ENCODE measurements at regions not wholly inside any gene's neighbourhood (a gene's known extent, or its start where the extent isn't known, plus 50 kb on each side); places are given as distances from the start of the nearest gene placed in this dataset.

DNA sequence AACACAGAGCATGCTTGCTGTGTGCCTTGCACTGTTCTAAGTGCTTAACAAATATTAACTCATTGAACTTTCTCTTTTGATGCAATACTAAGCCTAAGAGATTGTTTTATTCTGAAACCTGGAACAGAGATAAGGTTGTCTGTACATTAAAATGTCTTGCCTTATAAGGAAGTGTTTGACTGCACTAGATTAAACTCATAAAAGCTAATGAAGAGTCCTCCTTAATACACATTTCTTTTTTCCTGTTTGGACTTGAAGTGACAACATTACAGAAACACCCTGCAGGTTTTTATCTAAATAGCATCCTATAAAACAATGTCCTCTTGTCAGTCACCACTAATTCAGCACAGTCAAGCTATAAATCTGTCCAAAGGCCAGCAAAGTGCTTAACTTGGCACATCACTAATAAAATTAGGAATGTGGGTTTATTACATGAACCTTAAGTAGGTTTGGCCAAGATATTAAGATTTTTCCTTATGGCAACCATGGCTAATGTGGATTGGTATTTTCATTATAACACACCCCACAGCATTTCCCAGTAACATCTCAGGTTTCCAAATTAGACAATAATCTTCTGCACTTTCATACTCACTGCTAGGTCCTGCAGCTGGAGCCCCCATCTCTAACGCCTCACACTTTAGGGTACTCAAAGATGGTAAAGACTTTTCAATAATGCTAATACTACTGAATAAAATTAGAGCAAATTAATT lies 389.7 kb downstream of the LMO4 start:
- Histone ChIP-seq H3K4me1 (no peaks in the 10 kb centered on the region), H3K9me3 (no peaks in the 10 kb centered on the region), H3K4me3 (no peak overlapping the region), H3K36me3 (ENCODE audit: low read depth, missing control alignments) (no peaks in the 10 kb centered on the region), H3K27ac (no peak overlapping the region), H3K27me3 (no peaks in the 10 kb centered on the region)
- DNase-seq = no peak
- no peak for TF ChIP-seq POLR2A (IDR thresholded peaks at IDR 0.05)
- TF ChIP-seq, protein P1, sequence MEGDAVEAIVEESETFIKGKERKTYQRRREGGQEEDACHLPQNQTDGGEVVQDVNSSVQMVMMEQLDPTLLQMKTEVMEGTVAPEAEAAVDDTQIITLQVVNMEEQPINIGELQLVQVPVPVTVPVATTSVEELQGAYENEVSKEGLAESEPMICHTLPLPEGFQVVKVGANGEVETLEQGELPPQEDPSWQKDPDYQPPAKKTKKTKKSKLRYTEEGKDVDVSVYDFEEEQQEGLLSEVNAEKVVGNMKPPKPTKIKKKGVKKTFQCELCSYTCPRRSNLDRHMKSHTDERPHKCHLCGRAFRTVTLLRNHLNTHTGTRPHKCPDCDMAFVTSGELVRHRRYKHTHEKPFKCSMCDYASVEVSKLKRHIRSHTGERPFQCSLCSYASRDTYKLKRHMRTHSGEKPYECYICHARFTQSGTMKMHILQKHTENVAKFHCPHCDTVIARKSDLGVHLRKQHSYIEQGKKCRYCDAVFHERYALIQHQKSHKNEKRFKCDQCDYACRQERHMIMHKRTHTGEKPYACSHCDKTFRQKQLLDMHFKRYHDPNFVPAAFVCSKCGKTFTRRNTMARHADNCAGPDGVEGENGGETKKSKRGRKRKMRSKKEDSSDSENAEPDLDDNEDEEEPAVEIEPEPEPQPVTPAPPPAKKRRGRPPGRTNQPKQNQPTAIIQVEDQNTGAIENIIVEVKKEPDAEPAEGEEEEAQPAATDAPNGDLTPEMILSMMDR (IDR thresholded peaks at IDR 0.05) = no peak
- 84 to 100% methylated on average over 1 of the region's 1 CpG for WGBS, 2 donors
- intact Hi-C loops (cut with DNase I; ENCODE audit: low total_unique reads) = no loop called here

DNA sequence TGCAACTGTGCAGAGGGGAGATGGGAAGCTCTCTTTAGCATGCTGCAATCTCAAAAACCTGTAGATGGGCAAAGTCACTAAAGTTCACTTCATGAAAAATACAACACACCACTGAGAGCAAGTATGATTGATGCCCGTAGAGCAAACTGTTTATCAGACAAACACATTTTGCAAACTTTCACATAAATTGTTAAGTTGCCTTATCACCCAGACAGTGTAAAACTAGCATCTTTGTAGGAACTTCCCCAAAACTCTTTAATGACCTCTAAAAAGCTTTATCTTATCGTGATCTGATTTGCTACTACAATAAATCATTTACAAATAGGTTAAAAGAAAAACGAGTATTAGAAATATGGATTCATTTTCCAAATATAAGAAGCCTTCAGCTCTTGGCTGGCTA lies 391.0 kb downstream of the LMO4 start:
- 63 to 66% methylated on average over 3 of the region's 3 CpGs for WGBS, 2 donors
- no peaks in the 10 kb centered on the region for H3K36me3 ChIP-seq (ENCODE audit: low read depth, missing control alignments)
- no peaks in the 10 kb centered on the region for H3K4me1 ChIP-seq
- DNase-seq = no peak
- no peaks in the 10 kb centered on the region for H3K9me3 ChIP-seq
- no peaks in the 10 kb centered on the region for H3K27me3 ChIP-seq
- TF ChIP-seq POLR2A (IDR thresholded peaks at IDR 0.05) = no peak
- TF ChIP-seq, protein P1 (IDR thresholded peaks at IDR 0.05) = no peak
- intact Hi-C loops (cut with DNase I; ENCODE audit: low total_unique reads) = no loop called here
- H3K27ac ChIP-seq = no peak overlapping the region
- H3K4me3 ChIP-seq = no peak overlapping the region

GRCh38 chr1:87720561-87720960 lies 391.9 kb downstream of the LMO4 start:
- TF ChIP-seq, protein P1 (IDR thresholded peaks at IDR 0.05) = no peak
- TF ChIP-seq POLR2A (IDR thresholded peaks at IDR 0.05) = no peak
- no peak overlapping the region for H3K27ac ChIP-seq

GRCh38 chr1:87723193-87723592 lies 394.5 kb downstream of the LMO4 start:
- Histone ChIP-seq H3K9me3 (no peaks in the 10 kb centered on the region), H3K36me3 (ENCODE audit: low read depth, missing control alignments) (no peaks in the 10 kb centered on the region), H3K27ac (no peak overlapping the region), H3K4me1 (no peaks in the 10 kb centered on the region), H3K27me3 (no peaks in the 10 kb centered on the region), H3K4me3 (no peak overlapping the region)
- no peak for DNase-seq
- TF ChIP-seq POLR2A (IDR thresholded peaks at IDR 0.05) = no peak
- intact Hi-C loops (cut with DNase I; ENCODE audit: low total_unique reads) = no loop called here

More at GRCh38 chr1:87720561-87720960, 391.9 kb downstream of the LMO4 start:
- Histone ChIP-seq H3K9me3 (no peaks in the 10 kb centered on the region), H3K36me3 (ENCODE audit: low read depth, missing control alignments) (no peaks in the 10 kb centered on the region), H3K4me1 (no peaks in the 10 kb centered on the region), H3K27me3 (no peaks in the 10 kb centered on the region), H3K4me3 (no peak overlapping the region)
- intact Hi-C loops (cut with DNase I; ENCODE audit: low total_unique reads) = no loop called here
- WGBS, 2 donors = 64 to 71% methylated on average over 2 of the region's 2 CpGs
- DNase-seq = no peak

DNA sequence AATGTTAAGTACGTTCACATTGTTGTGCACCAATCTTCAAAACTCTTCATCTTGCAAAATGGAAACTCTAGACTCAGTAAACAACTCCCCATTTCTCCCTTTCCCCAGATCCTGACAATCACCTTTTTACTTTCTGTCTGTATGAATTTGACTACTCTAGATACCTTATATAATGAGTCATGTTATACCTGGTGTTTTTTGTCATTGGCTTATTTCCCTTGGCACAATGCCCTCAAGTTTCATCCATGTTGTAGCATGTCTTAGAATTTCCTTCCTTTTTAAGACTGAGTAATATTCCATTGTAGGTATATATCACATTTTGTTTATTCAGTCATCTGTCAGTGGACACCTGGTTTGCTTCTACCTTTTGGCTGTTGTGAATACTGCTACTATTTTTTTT lies 399.5 kb downstream of the LMO4 start:
- DNase-seq = no peak
- H3K9me3 ChIP-seq = no peaks in the 10 kb centered on the region
- intact Hi-C loops (cut with DNase I; ENCODE audit: low total_unique reads) = no loop called here

More for the DNA sequence above, 399.5 kb downstream of the LMO4 start:
- H3K36me3 ChIP-seq (ENCODE audit: low read depth, missing control alignments) = no peaks in the 10 kb centered on the region
- H3K4me3 ChIP-seq = no peak overlapping the region
- no peaks in the 10 kb centered on the region for H3K27me3 ChIP-seq
- no peak overlapping the region for H3K27ac ChIP-seq
- WGBS, 2 donors = 91 to 96% methylated on average over 1 of the region's 1 CpG
- no peak for TF ChIP-seq POLR2A (IDR thresholded peaks at IDR 0.05)
- TF ChIP-seq, protein P1 (IDR thresholded peaks at IDR 0.05) = no peak
- H3K4me1 ChIP-seq = no peaks in the 10 kb centered on the region

Data from testis (tissue), 2 donors.